ENCODE measurements at regions not wholly inside any gene's neighbourhood (a gene's known extent, or its start where the extent isn't known, plus 50 kb on each side); places are given as distances from the start of the nearest gene placed in this dataset.
"Not testable (repeated sequence)": the region's sequence is repeated elsewhere in the genome, so short reads cannot be mapped to it uniquely, and the experiment has no call there.

- Histone ChIP-seq H3K27ac (peak overlapping the region; percentile 75; the same call in 1 of the 2 replicates), H3K9ac (ENCODE audit: insufficient read length) (no peak overlapping the region), H3K36me3 (ENCODE audit: insufficient read depth, low read length) (no peaks in the 10 kb centered on the region), H3K4me3 (peak overlapping the region; percentile 57), H3K9me3 (ENCODE audit: low read depth, low read length) (no peaks in the 10 kb centered on the region)
- DNase-seq (ENCODE audit: low read depth, low spot score): no peak
- TF ChIP-seq EZH2 (IDR thresholded peaks at IDR 0.05) (no peak), POLR2AphosphoS5 (IDR thresholded peaks at IDR 0.05; ENCODE audit: borderline replicate concordance, low read depth, low read length) (no peak), FOXP2 (optimal IDR thresholded peaks at IDR 0.05; ENCODE audit: control extremely low read depth, extremely low read length, insufficient read depth) (no peak)
Observed at GRCh38 chr1:236343246-236343870, 50.7 kb upstream of the EDARADD start.

GRCh38 chr1:236342403-236343245 lies 51.5 kb upstream of the EDARADD start:
- H3K36me3 ChIP-seq (ENCODE audit: insufficient read depth, low read length): no peaks in the 10 kb centered on the region
- H3K9me3 ChIP-seq (ENCODE audit: low read depth, low read length): no peaks in the 10 kb centered on the region
- H3K9ac ChIP-seq (ENCODE audit: insufficient read length): no peak overlapping the region
- H3K27ac ChIP-seq: peak overlapping the region; percentile 75; the same call in 1 of the 2 replicates
- TF ChIP-seq FOXP2 (optimal IDR thresholded peaks at IDR 0.05; ENCODE audit: control extremely low read depth, extremely low read length, insufficient read depth) (no peak), POLR2AphosphoS5 (IDR thresholded peaks at IDR 0.05; ENCODE audit: borderline replicate concordance, low read depth, low read length) (no peak), EZH2 (IDR thresholded peaks at IDR 0.05) (no peak)
- peak overlapping the region; percentile 57 for H3K4me3 ChIP-seq
- no peak for DNase-seq (ENCODE audit: low read depth, low spot score)

- no peak for DNase-seq (ENCODE audit: low read depth, low spot score)
- Histone ChIP-seq H3K27ac (no peak overlapping the region), H3K9ac (ENCODE audit: insufficient read length) (no peak overlapping the region), H3K9me3 (ENCODE audit: low read depth, low read length) (no peaks in the 10 kb centered on the region), H3K4me3 (no peak overlapping the region), H3K36me3 (ENCODE audit: insufficient read depth, low read length) (no peaks in the 10 kb centered on the region)
- TF ChIP-seq FOXP2 (optimal IDR thresholded peaks at IDR 0.05; ENCODE audit: control extremely low read depth, extremely low read length, insufficient read depth) (no peak), POLR2AphosphoS5 (IDR thresholded peaks at IDR 0.05; ENCODE audit: borderline replicate concordance, low read depth, low read length) (no peak), EZH2 (IDR thresholded peaks at IDR 0.05) (no peak)
Observed at GRCh38 chr1:236341298-236341697, 52.8 kb upstream of the EDARADD start.

GRCh38 chr1:236338096-236338495 lies 56.0 kb upstream of the EDARADD start:
- no peak for DNase-seq (ENCODE audit: low read depth, low spot score)
- no peaks in the 10 kb centered on the region for H3K9me3 ChIP-seq (ENCODE audit: low read depth, low read length)
- no peak for TF ChIP-seq POLR2AphosphoS5 (IDR thresholded peaks at IDR 0.05; ENCODE audit: borderline replicate concordance, low read depth, low read length)
- H3K27ac ChIP-seq: no peak overlapping the region
- H3K4me3 ChIP-seq: no peak overlapping the region
- no peaks in the 10 kb centered on the region for H3K36me3 ChIP-seq (ENCODE audit: insufficient read depth, low read length)
- H3K9ac ChIP-seq (ENCODE audit: insufficient read length): no peak overlapping the region

- no peak overlapping the region for H3K27ac ChIP-seq
- H3K9ac ChIP-seq (ENCODE audit: insufficient read length): no peak overlapping the region
- no peaks in the 10 kb centered on the region for H3K9me3 ChIP-seq (ENCODE audit: low read depth, low read length)
- no peak overlapping the region for H3K4me3 ChIP-seq
- no peak for DNase-seq (ENCODE audit: low read depth, low spot score)
- no peaks in the 10 kb centered on the region for H3K36me3 ChIP-seq (ENCODE audit: insufficient read depth, low read length)
- TF ChIP-seq FOXP2 (optimal IDR thresholded peaks at IDR 0.05; ENCODE audit: control extremely low read depth, extremely low read length, insufficient read depth): no peak
Observed at GRCh38 chr1:236336084-236336483, 54.3 kb upstream of the ERO1B start.

- H3K36me3 ChIP-seq (ENCODE audit: insufficient read depth, low read length); H3K9me3 ChIP-seq (ENCODE audit: low read depth, low read length); H3K4me3 ChIP-seq; H3K27ac ChIP-seq; H3K9ac ChIP-seq (ENCODE audit: insufficient read length); DNase-seq (ENCODE audit: low read depth, low spot score): not testable (repeated sequence)
Observed at GRCh38 chr1:236335633-236336032, 53.9 kb upstream of the ERO1B start.

GRCh38 chr1:236334893-236335545 lies 53.3 kb upstream of the ERO1B start:
- Histone ChIP-seq H3K36me3 (ENCODE audit: insufficient read depth, low read length) (no peaks in the 10 kb centered on the region), H3K9me3 (ENCODE audit: low read depth, low read length) (no peaks in the 10 kb centered on the region), H3K27ac (no peak overlapping the region), H3K9ac (ENCODE audit: insufficient read length) (no peak overlapping the region), H3K4me3 (no peak overlapping the region)
- DNase-seq (ENCODE audit: low read depth, low spot score): no peak
- TF ChIP-seq POLR2AphosphoS5 (IDR thresholded peaks at IDR 0.05; ENCODE audit: borderline replicate concordance, low read depth, low read length) (no peak), FOXP2 (optimal IDR thresholded peaks at IDR 0.05; ENCODE audit: control extremely low read depth, extremely low read length, insufficient read depth) (no peak), EZH2 (IDR thresholded peaks at IDR 0.05) (no peak)

GRCh38 chr1:236332092-236332758 lies 50.5 kb upstream of the ERO1B start:
- no peak overlapping the region for H3K9ac ChIP-seq (ENCODE audit: insufficient read length)
- no peak overlapping the region for H3K27ac ChIP-seq
- H3K36me3 ChIP-seq (ENCODE audit: insufficient read depth, low read length): no peaks in the 10 kb centered on the region
- H3K4me3 ChIP-seq: no peak overlapping the region
- no peak for DNase-seq (ENCODE audit: low read depth, low spot score)
- H3K9me3 ChIP-seq (ENCODE audit: low read depth, low read length): no peaks in the 10 kb centered on the region
- TF ChIP-seq POLR2AphosphoS5 (IDR thresholded peaks at IDR 0.05; ENCODE audit: borderline replicate concordance, low read depth, low read length) (no peak), EZH2 (IDR thresholded peaks at IDR 0.05) (no peak), FOXP2 (optimal IDR thresholded peaks at IDR 0.05; ENCODE audit: control extremely low read depth, extremely low read length, insufficient read depth) (no peak)

All from SK-N-MC (cell line).